SJSA1 (cell line): ENCODE measurements at regions not wholly inside any gene's neighbourhood (a gene's known extent, or its start where the extent isn't known, plus 50 kb on each side); places are given as distances from the start of the nearest gene placed in this dataset.

Experiments
- DNase-seq, 2 experiments: peaks; one replicate each; pipeline ENCODE4 v3.0.0-alpha.2; 2015 to 2020; ENCODE audit warnings: low spot score in 2 of 2, low read depth in 1 of 2
- H3K27ac ChIP-seq: fragments of 250-450 bp; sonication (Bioruptor Pico); 2 replicates; pipeline ENCODE4 v1.5.1; 2020; ENCODE audit warnings: mild to moderate bottlenecking, moderate library complexity
- H3K27me3 ChIP-seq: fragments of 250-450 bp; sonication (Bioruptor Pico); replicated peaks from 2 replicates; pipeline ENCODE4 v1.5.1; 2020; ENCODE audit warnings: mild to moderate bottlenecking, moderate library complexity
- H3K36me3 ChIP-seq: fragments of 250-450 bp; sonication (Bioruptor Pico); 2 replicates; pipeline ENCODE4 v1.5.1; 2020; ENCODE audit warnings: mild to moderate bottlenecking
- H3K4me1 ChIP-seq: fragments of 250-450 bp; sonication (Bioruptor Pico); replicated peaks from 2 replicates; pipeline ENCODE4 v1.6.1; 2021; ENCODE audit warnings: mild to moderate bottlenecking
- H3K4me3 ChIP-seq: fragments of 250-450 bp; sonication (Bioruptor Pico); 2 replicates; pipeline ENCODE4 v1.5.1; 2020; ENCODE audit warnings: mild to moderate bottlenecking
- H3K9me3 ChIP-seq: fragments of 250-450 bp; sonication (Bioruptor Pico); replicated peaks from 2 replicates; pipeline ENCODE4 v1.5.1; 2020; ENCODE audit warnings: mild to moderate bottlenecking

GRCh38 chr2:208545403-208546042, 138.9 kb downstream of the PTH2R start:
- Histone ChIP-seq H3K4me3 (no peak overlapping the region), H3K9me3 (no peaks in the 10 kb centered on the region), H3K27me3 (no peaks in the 10 kb centered on the region), H3K36me3 (no peaks in the 10 kb centered on the region), H3K27ac (no peak overlapping the region), H3K4me1 (no peaks in the 10 kb centered on the region)
- no peak for DNase-seq

GRCh38 chr2:208546107-208546506, 139.5 kb downstream of the PTH2R start:
- no peaks in the 10 kb centered on the region for H3K9me3 ChIP-seq

GRCh38 chr2:208546860-208547650, 140.5 kb downstream of the PTH2R start:
- H3K4me3 ChIP-seq, result no peak overlapping the region
- no peaks in the 10 kb centered on the region for H3K9me3 ChIP-seq
- no peaks in the 10 kb centered on the region for H3K27me3 ChIP-seq
- no peaks in the 10 kb centered on the region for H3K4me1 ChIP-seq
- no peak overlapping the region for H3K27ac ChIP-seq
- no peaks in the 10 kb centered on the region for H3K36me3 ChIP-seq
- DNase-seq, result no peak

More at GRCh38 chr2:208546107-208546506, 139.5 kb downstream of the PTH2R start:
- no peaks in the 10 kb centered on the region for H3K27me3 ChIP-seq
- DNase-seq, result no peak
- no peaks in the 10 kb centered on the region for H3K36me3 ChIP-seq
- no peak overlapping the region for H3K27ac ChIP-seq
- no peak overlapping the region for H3K4me3 ChIP-seq
- H3K4me1 ChIP-seq, result no peaks in the 10 kb centered on the region

GRCh38 chr2:208548700-208549099, 142.1 kb downstream of the PTH2R start:
- no peak overlapping the region for H3K27ac ChIP-seq
- H3K4me1 ChIP-seq, result no peaks in the 10 kb centered on the region
- H3K36me3 ChIP-seq, result no peaks in the 10 kb centered on the region
- no peaks in the 10 kb centered on the region for H3K9me3 ChIP-seq
- no peaks in the 10 kb centered on the region for H3K27me3 ChIP-seq
- no peak for DNase-seq
- no peak overlapping the region for H3K4me3 ChIP-seq

- H3K9me3 ChIP-seq, result no peaks in the 10 kb centered on the region
- no peaks in the 10 kb centered on the region for H3K36me3 ChIP-seq
- DNase-seq, result no peak
- H3K4me1 ChIP-seq, result no peaks in the 10 kb centered on the region
- H3K27me3 ChIP-seq, result no peaks in the 10 kb centered on the region
- no peak overlapping the region for H3K4me3 ChIP-seq
- H3K27ac ChIP-seq, result no peak overlapping the region
Observed at GRCh38 chr2:208549546-208550158, 143.1 kb downstream of the PTH2R start.

GRCh38 chr2:208552943-208553342, 146.4 kb downstream of the PTH2R start:
- Histone ChIP-seq H3K4me3 (no peak overlapping the region), H3K27ac (no peak overlapping the region), H3K27me3 (no peaks in the 10 kb centered on the region), H3K4me1 (no peaks in the 10 kb centered on the region), H3K36me3 (no peaks in the 10 kb centered on the region), H3K9me3 (no peaks in the 10 kb centered on the region)
- no peak for DNase-seq

GRCh38 chr2:208556983-208557484, 150.4 kb downstream of the PTH2R start:
- H3K4me3 ChIP-seq, result no peak overlapping the region
- H3K4me1 ChIP-seq, result no peaks in the 10 kb centered on the region
- H3K27me3 ChIP-seq, result no peaks in the 10 kb centered on the region
- no peaks in the 10 kb centered on the region for H3K9me3 ChIP-seq
- DNase-seq, result no peak
- no peak overlapping the region for H3K27ac ChIP-seq
- H3K36me3 ChIP-seq, result no peaks in the 10 kb centered on the region

- H3K36me3 ChIP-seq, result no peaks in the 10 kb centered on the region
- H3K4me1 ChIP-seq, result no peaks in the 10 kb centered on the region
- DNase-seq, result no peak
- H3K27ac ChIP-seq, result no peak overlapping the region
- H3K9me3 ChIP-seq, result no peaks in the 10 kb centered on the region
- H3K4me3 ChIP-seq, result no peak overlapping the region
- H3K27me3 ChIP-seq, result 0 out of 2 replicates have a peak, but pooled peaks cover 3% of the 10 kb centered on the region
Observed at GRCh38 chr2:208565690-208566416, 159.3 kb downstream of the PTH2R start.

GRCh38 chr2:208568203-208568602, 161.6 kb downstream of the PTH2R start:
- Histone ChIP-seq H3K4me3 (no peak overlapping the region), H3K27ac (no peak overlapping the region), H3K9me3 (no peaks in the 10 kb centered on the region), H3K27me3 (0 out of 2 replicates have a peak, but pooled peaks cover 3% of the 10 kb centered on the region), H3K36me3 (no peaks in the 10 kb centered on the region), H3K4me1 (no peaks in the 10 kb centered on the region)
- no peak for DNase-seq

- no peaks in the 10 kb centered on the region for H3K36me3 ChIP-seq
- 0 out of 2 replicates have a peak, but pooled peaks cover 3% of the 10 kb centered on the region for H3K27me3 ChIP-seq
- no peaks in the 10 kb centered on the region for H3K4me1 ChIP-seq
- H3K9me3 ChIP-seq, result no peaks in the 10 kb centered on the region
- H3K4me3 ChIP-seq, result no peak overlapping the region
- no peak overlapping the region for H3K27ac ChIP-seq
- no peak for DNase-seq
Observed at GRCh38 chr2:208570066-208570465, 163.5 kb downstream of the PTH2R start.

- Histone ChIP-seq H3K27ac (no peak overlapping the region), H3K4me3 (no peak overlapping the region), H3K4me1 (no peaks in the 10 kb centered on the region), H3K36me3 (no peaks in the 10 kb centered on the region), H3K27me3 (0 out of 2 replicates have a peak, but pooled peaks cover 3% of the 10 kb centered on the region), H3K9me3 (no peaks in the 10 kb centered on the region)
- no peak for DNase-seq
Observed at GRCh38 chr2:208570851-208571763, 164.5 kb downstream of the PTH2R start.

- Histone ChIP-seq H3K4me3 (no peak overlapping the region), H3K27ac (no peak overlapping the region), H3K27me3 (0 out of 2 replicates have a peak, but pooled peaks cover 3% of the 10 kb centered on the region), H3K36me3 (no peaks in the 10 kb centered on the region), H3K9me3 (no peaks in the 10 kb centered on the region), H3K4me1 (no peaks in the 10 kb centered on the region)
- no peak for DNase-seq
Observed at GRCh38 chr2:208571764-208572131, 165.2 kb downstream of the PTH2R start.

GRCh38 chr2:208573569-208573968, 167.0 kb downstream of the PTH2R start:
- no peak for DNase-seq
- Histone ChIP-seq H3K27me3 (0 out of 2 replicates have a peak, but pooled peaks cover 3% of the 10 kb centered on the region), H3K27ac (no peak overlapping the region), H3K36me3 (no peaks in the 10 kb centered on the region), H3K4me3 (no peak overlapping the region), H3K9me3 (no peaks in the 10 kb centered on the region), H3K4me1 (no peaks in the 10 kb centered on the region)
